Astrocyte of the spinal cord (primary cell): ENCODE measurements at regions not wholly inside any gene's neighbourhood (a gene's known extent, or its start where the extent isn't known, plus 50 kb on each side); places are given as distances from the start of the nearest gene placed in this dataset.

ENCODE experiments used
- DNase-seq: peaks from one replicate; pipeline ENCODE4 v3.0.0; 2011; ENCODE audit warnings: low read depth, low spot score
- H3K4me3 ChIP-seq: 2 replicates; pipeline ENCODE4 v1.5.1; 2011; ENCODE audit warnings: low read depth, mild to moderate bottlenecking, low read length, moderate library complexity
- CTCF ChIP-seq: IDR thresholded peaks from 2 replicates; pipeline ENCODE4 v1.5.1; 2012; ENCODE audit warnings: low read depth, mild to moderate bottlenecking, low read length, inconsistent platforms
- in situ Hi-C: cut with HindIII; loops from 2 replicates; pipeline ENCODE4 v1.10.0; 2017; ENCODE audit warnings: low sequenced_read_pairs

- in situ Hi-C loops, result no loop called here
- TF ChIP-seq CTCF, result no peak
- DNase-seq, result no peak
- no peak overlapping the region for H3K4me3 ChIP-seq
Observed at GRCh38 chr6:23272536-23272935, 703.2 kb downstream of the HDGFL1 start.

GRCh38 chr6:23277521-23278179, 708.3 kb downstream of the HDGFL1 start:
- DNase-seq, result no peak
- no peak for TF ChIP-seq CTCF
- in situ Hi-C loops, result no loop called here
- H3K4me3 ChIP-seq, result no peak overlapping the region

- no peak for DNase-seq
- no peak overlapping the region for H3K4me3 ChIP-seq
- TF ChIP-seq CTCF, result no peak
- in situ Hi-C loops, result no loop called here
Observed at GRCh38 chr6:23278180-23278532, 708.8 kb downstream of the HDGFL1 start.

- no peak for TF ChIP-seq CTCF
- in situ Hi-C loops, result no loop called here
- DNase-seq, result no peak
Observed at GRCh38 chr6:23280437-23280836, 711.1 kb downstream of the HDGFL1 start.

GRCh38 chr6:23282252-23283021, 713.1 kb downstream of the HDGFL1 start:
- in situ Hi-C loops, result no loop called here
- DNase-seq, result no peak
- TF ChIP-seq CTCF, result no peak
- H3K4me3 ChIP-seq, result no peak overlapping the region

More at GRCh38 chr6:23280437-23280836, 711.1 kb downstream of the HDGFL1 start:
- H3K4me3 ChIP-seq, result no peak overlapping the region

- no peak for TF ChIP-seq CTCF
- H3K4me3 ChIP-seq, result no peak overlapping the region
- in situ Hi-C loops, result no loop called here
- no peak for DNase-seq
Observed at GRCh38 chr6:23293653-23294052, 724.3 kb downstream of the HDGFL1 start.
